ENCODE measurements at regions not wholly inside any gene's neighbourhood (a gene's known extent, or its start where the extent isn't known, plus 50 kb on each side); places are given as distances from the start of the nearest gene placed in this dataset.

GRCh38 chr21:27691006-27691405, 724.1 kb upstream of the ADAMTS5 start:
- no peak for TF ChIP-seq EP300 (IDR thresholded peaks at IDR 0.05)
- no peak for TF ChIP-seq POLR2A (IDR thresholded peaks at IDR 0.05)
- TF ChIP-seq CTCF (IDR thresholded peaks at IDR 0.05): no peak
- TF ChIP-seq POLR2AphosphoS5 (IDR thresholded peaks at IDR 0.05): no peak
- no peak for ATAC-seq
- Histone ChIP-seq H3K4me3 (no peak overlapping the region), H3K36me3 (no peaks in the 10 kb centered on the region), H3K27me3 (no peaks in the 10 kb centered on the region), H3K9me3 (peaks cover 0 to 10% (median 0%) of the 10 kb centered on the region in 3 donors), H3K27ac (no peak overlapping the region), H3K4me1 (no peaks in the 10 kb centered on the region)
- 58 to 70% methylated on average over 1 of the region's 1 CpG for WGBS, 2 donors (ENCODE audit: low coverage in 1 of 2)

GRCh38 chr21:27690426-27690825, 723.5 kb upstream of the ADAMTS5 start:
- H3K4me3 ChIP-seq: no peak overlapping the region
- TF ChIP-seq POLR2A (IDR thresholded peaks at IDR 0.05): no peak
- no peak for TF ChIP-seq POLR2AphosphoS5 (IDR thresholded peaks at IDR 0.05)
- no peak for TF ChIP-seq EP300 (IDR thresholded peaks at IDR 0.05)
- TF ChIP-seq CTCF (IDR thresholded peaks at IDR 0.05): no peak
- no peaks in the 10 kb centered on the region for H3K27me3 ChIP-seq
- no peak overlapping the region for H3K27ac ChIP-seq
- WGBS, 2 donors (ENCODE audit: low coverage in 1 of 2): 35 to 62% methylated on average over 4 of the region's 4 CpGs
- H3K36me3 ChIP-seq: no peaks in the 10 kb centered on the region
- ATAC-seq: no peak
- peaks cover 0 to 10% (median 0%) of the 10 kb centered on the region in 3 donors for H3K9me3 ChIP-seq
- H3K4me1 ChIP-seq: no peaks in the 10 kb centered on the region

GRCh38 chr21:27688773-27689172, 721.9 kb upstream of the ADAMTS5 start:
- no peak for TF ChIP-seq POLR2A (IDR thresholded peaks at IDR 0.05)
- TF ChIP-seq CTCF (IDR thresholded peaks at IDR 0.05): no peak
- TF ChIP-seq POLR2AphosphoS5 (IDR thresholded peaks at IDR 0.05): no peak
- TF ChIP-seq EP300 (IDR thresholded peaks at IDR 0.05): no peak
- no peaks in the 10 kb centered on the region for H3K4me1 ChIP-seq
- peaks cover 0 to 10% (median 0%) of the 10 kb centered on the region in 3 donors for H3K9me3 ChIP-seq
- H3K36me3 ChIP-seq: no peaks in the 10 kb centered on the region
- no peak overlapping the region for H3K27ac ChIP-seq
- H3K4me3 ChIP-seq: no peak overlapping the region
- no peak for ATAC-seq
- H3K27me3 ChIP-seq: no peaks in the 10 kb centered on the region

- no peak for TF ChIP-seq POLR2AphosphoS5 (IDR thresholded peaks at IDR 0.05)
- TF ChIP-seq EP300 (IDR thresholded peaks at IDR 0.05): no peak
- no peak for TF ChIP-seq CTCF (IDR thresholded peaks at IDR 0.05)
- no peak for TF ChIP-seq POLR2A (IDR thresholded peaks at IDR 0.05)
- no peak for ATAC-seq
- no peak overlapping the region for H3K27ac ChIP-seq
- no peaks in the 10 kb centered on the region for H3K36me3 ChIP-seq
- no peaks in the 10 kb centered on the region for H3K27me3 ChIP-seq
- WGBS, 2 donors (ENCODE audit: low coverage in 1 of 2): 100% methylated on average over 2 of the region's 2 CpGs
- H3K9me3 ChIP-seq: no peaks in the 10 kb centered on the region
- no peaks in the 10 kb centered on the region for H3K4me1 ChIP-seq
- no peak overlapping the region for H3K4me3 ChIP-seq
Observed at GRCh38 chr21:27683292-27683691, 716.4 kb upstream of the ADAMTS5 start.

- Histone ChIP-seq H3K27ac (no peak overlapping the region), H3K27me3 (no peaks in the 10 kb centered on the region), H3K4me1 (no peaks in the 10 kb centered on the region), H3K4me3 (no peak overlapping the region), H3K36me3 (no peaks in the 10 kb centered on the region), H3K9me3 (no peaks in the 10 kb centered on the region)
- no peak for ATAC-seq
- TF ChIP-seq EP300 (IDR thresholded peaks at IDR 0.05) (no peak), POLR2AphosphoS5 (IDR thresholded peaks at IDR 0.05) (no peak), CTCF (IDR thresholded peaks at IDR 0.05) (no peak), POLR2A (IDR thresholded peaks at IDR 0.05) (no peak)
- WGBS, 2 donors (ENCODE audit: low coverage in 1 of 2): 21 to 52% methylated on average over 2 of the region's 2 CpGs
Observed at GRCh38 chr21:27681841-27682240, 715.0 kb upstream of the ADAMTS5 start.
